ENCODE measurements at regions not wholly inside any gene's neighbourhood (a gene's known extent, or its start where the extent isn't known, plus 50 kb on each side); places are given as distances from the start of the nearest gene placed in this dataset.

- no peak for TF ChIP-seq CTCF (IDR thresholded peaks at IDR 0.05; ENCODE audit: extremely low read depth in 1 of 2, insufficient read depth in 1 of 2, low read depth in 1 of 2, low read length in 2 of 2)
- TF ChIP-seq EZH2 (IDR thresholded peaks at IDR 0.05; ENCODE audit: borderline replicate concordance, low read depth, low read length, severe bottlenecking) = no peak
- TF ChIP-seq POLR2A (IDR thresholded peaks at IDR 0.05; ENCODE audit: low read depth, low read length) = no peak
Measured at GRCh38 chr3:6262010-6262409, 598.9 kb upstream of the GRM7 start.

Data from endothelial cell of umbilical vein (primary cell).